NCI-H2107 treated with DMSO at 0.1 percent for 48 hours (cell line): ENCODE measurements at regions not wholly inside any gene's neighbourhood (a gene's known extent, or its start where the extent isn't known, plus 50 kb on each side); places are given as distances from the start of the nearest gene placed in this dataset.
"Not testable (repeated sequence)": the region's sequence is repeated elsewhere in the genome, so short reads cannot be mapped to it uniquely, and the experiment has no call there.

Source experiments
- DNase-seq: peaks from one replicate; lab custom pipeline; 2025; ENCODE audit not compliant: unreplicated experiment; lab: John Stamatoyannopoulos, UW

DNA sequence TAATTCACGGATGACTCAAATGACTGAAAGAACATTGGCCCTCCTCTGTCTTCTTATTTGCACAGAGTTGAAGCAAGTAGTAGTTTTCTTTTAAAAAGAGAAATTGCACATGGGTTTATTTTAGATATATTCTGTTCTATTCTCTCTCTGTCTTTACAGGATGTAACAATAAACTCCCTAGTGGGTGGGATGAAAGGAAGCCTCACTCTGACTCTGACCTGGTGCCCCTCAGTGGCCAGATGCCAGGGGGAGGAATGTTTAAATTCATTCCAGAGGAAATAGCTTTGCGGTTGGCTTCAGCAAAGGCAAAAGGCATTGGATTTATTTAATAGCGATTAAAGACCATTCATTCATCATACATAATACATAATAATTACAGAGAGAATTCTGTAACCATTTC is 156.4 kb upstream of the MTPN start:
- DNase-seq = no peak

DNA sequence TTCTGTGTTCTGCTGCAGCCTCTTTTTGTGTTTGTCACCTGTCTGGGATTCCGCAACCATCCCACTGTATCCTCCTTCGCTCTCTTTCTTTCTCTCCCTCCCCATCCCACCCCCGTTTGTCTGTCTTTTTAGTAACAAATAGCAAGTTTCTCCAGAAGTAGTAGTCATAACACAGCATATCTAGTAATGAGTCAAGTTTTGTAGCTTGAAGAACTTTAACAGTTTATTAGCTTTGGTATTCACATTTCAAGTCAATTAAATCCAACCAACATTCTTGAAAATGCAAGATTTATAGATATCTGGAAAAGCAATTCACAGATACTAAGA is 154.1 kb upstream of the MTPN start:
- DNase-seq = no peak

DNA sequence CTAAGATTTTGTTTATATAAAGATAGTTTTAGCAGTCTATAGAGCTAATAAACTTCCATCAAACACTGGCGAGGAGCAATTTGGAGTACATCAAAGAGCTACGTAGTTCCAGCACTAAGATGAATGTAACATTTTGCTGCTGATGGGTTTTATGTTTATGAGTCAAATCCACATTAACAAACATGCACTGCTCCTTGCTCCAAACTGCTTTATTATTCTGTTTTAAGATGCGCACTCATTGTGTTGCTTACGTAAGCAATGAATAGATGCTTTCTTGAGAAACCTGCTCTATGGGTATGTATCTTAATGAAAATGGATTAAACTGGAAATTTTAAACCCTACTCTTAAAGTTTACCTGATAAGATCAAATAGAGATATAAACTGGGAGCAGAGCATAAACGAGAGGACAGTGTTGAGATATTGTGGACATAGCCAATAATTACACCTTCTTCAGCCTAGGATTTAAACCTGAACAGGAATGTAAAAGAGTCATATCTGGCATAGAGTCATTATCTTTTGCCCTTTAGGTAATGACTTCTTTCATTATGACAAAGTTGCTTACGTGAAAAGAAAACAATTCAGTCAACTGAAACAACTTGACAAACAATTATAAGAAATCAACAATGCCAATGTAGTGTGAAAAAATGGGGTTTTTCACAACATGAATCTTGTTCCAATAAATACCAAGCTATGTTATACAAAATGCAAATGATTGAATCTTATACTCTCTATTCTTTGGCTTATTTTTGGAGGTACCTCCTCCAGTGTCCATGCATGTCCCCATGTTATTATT is 153.5 kb upstream of the MTPN start:
- no peak for DNase-seq

DNA sequence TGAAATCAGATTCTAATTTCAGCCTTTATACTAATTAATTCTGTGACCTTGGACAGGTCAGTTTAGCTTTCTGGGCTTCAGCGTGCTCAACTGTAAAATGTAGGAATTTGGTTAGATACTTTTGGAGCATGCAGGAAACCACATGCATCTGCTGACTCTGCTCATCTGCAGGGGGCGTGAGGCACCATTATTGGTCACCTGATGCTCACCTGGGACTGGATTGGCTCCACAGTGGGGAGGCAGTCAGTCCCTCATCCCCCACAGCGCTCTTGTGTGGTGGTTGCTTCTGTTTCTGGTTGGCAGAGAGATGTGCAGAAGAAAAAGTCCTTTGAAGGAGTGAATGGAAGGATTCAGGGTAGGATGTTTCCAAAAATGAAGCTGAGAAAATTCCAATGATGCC is 150.9 kb upstream of the MTPN start:
- DNase-seq = no peak

DNA sequence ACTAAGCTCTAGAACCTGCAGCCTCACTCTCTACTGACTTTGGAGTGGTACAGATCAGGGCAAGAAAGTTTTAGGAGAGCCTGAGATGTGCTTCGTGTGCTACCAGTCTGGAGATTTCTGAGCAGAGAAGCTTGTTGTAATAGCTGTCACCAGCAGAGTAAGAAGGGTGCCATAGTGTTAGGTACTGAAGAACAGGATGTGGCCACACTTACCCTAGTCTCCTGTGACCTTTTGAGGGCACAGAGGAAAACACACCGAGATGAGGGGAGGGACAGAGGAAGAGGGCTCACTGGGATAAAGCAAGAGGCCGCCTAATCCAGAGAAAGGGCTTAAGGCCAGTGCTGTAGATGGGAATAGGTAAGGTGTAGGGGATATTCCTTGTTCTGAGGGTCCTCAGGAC is 146.2 kb upstream of the MTPN start:
- no peak for DNase-seq

DNA sequence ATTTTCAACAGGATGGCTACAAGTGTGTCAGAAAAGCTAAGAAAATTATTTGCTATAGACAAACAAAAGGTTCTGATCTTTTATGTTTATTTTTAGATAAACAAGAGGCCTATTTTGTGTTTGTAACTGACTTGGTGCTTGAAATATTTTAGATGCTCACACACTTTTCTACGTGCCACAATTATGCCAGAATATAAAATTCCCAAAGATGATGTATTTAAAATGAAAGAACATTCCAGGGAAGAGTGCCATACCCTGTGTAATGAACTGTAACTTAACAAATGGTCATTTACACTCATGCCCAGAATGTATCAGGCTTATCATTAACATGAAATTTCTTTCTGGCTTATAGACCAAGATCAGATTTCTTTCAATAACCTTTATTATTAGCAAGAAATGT is 144.9 kb upstream of the MTPN start:
- DNase-seq = no peak

DNA sequence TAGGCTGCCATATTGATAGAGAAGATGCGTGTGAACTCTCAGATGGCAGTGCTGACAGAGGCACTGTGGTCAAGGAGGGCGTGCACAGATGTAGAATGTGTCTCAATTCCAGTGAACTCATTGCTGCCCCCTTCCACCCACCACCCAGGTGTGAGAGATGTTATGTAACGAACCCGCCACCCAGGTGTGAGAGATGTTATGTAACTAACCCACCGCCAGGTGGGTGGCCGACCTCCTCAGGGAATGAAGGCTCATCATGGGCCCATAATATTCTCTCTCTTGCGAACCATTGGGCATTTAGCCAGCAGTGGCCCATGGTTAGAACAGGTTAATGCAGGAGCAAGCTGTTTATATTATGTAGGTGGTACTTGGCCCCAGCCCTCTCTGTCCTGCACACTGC is 140.4 kb upstream of the MTPN start:
- no peak for DNase-seq

DNA sequence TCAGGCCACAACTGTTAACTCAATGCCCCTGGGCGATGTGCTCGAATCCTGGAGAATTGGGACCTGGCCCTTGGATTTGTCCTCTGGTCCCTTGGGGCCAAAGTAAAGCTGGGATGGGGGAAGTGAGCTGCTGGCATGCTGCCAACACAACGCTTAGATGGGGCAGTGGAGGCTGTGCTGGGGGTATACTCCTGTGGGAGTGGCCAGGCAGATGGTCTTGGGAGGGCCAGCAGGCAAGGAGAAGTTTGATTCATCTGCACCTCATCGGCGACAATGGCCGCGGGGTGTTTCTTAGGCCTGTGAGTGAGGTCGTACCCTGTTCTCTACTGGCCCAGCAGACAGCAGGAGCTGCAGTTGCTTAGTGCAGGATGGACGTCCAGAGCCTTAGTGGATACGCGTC is 139.0 kb upstream of the MTPN start:
- DNase-seq = no peak

DNA sequence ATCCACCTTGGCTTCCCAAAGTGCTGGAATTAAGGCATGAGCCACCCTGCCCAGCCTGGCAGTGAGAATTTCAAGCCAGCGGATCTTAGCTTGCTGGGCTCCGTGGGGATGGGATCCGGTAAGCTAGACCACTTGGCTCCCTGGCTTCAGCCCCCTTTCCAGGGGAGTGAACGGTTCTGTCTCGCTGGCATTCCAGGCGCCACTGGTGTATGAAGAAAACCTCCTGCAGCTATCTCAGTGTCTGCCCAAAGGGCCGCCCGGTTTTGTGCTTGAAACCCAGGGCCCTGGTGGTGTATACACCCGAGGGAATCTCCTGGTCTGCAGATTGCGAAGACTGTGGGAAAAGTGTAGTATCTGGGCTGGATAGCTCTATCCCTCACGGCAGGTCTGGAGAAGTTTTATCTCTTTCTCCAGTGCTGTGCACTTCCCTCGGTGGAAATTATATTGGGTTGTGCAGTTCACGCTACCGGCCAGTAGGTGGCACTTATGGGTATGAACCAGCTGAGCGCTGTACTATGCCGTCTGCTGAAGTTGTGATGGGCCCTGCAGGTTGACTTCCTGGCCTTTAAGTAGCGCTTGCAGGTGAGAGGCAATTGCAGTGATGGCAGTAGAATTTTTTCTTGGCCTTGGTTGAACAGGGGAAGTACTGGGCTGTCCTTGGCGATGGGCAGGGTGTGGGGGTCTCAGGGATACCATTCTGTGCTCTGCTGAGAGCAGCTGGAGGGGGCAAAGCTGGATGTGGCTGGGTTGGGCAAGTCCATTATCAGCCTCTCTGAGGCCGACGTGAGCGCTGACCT is 138.0 kb upstream of the MTPN start:
- peak; percentile 12 for DNase-seq

DNA sequence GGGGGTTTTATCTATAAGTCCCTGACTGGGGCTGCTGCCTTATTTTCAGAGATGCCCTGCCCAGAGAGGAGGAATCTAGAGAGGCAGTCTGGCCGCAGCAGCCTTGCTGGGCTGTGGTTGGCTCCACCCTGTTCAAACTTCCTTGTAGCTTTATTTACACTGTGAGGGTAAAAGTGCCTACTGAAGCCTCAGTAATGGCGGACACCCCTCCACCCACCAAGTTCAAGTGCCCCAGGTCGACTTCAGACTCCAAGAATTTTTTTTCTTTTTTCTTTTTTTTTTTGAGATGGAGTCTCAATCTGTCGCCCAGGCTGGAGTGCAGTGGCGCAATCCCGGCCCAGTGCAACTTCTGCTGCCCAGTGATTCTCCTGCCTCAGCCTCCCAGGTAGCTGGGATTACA is 137.3 kb upstream of the MTPN start:
- DNase-seq = not testable (repeated sequence)

DNA sequence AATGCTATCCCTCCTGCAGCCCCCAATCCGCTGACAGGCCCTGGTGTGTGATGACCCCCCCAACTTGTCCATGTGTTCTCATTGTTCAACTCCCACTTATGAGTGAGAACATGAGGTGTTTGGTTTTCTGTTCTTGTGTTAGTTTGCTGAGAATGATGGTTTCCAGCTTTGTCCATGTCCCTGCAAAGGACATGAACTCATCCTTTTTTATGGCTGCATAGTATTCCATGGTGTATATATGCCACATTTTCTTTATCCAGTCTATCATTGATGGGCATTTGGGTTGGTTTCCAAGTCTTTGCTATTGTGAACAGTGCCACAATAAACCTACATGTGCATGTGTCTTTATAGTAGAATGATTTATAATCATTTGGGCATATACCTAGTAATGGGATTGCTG is 131.9 kb upstream of the MTPN start:
- DNase-seq = not testable (repeated sequence)

DNA sequence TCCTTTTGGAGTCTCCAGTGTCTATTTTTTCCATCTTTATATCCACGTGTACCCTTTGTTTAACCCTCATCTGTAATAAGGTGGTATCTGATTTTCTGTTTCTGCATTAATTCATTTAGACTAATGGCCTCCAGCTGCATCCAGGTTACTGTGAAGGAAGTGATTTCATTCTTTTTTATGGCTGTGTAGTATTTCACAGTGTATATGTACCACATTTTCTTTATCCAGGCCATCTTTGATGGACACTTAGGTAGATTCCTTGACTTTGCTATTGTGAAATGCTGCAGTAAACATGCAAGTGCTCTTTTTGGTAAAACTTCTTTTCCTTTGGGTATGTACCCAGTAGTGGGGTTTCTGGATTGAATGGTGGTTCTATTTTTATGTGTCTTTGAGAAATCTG is 128.0 kb upstream of the MTPN start:
- no peak for DNase-seq

DNA sequence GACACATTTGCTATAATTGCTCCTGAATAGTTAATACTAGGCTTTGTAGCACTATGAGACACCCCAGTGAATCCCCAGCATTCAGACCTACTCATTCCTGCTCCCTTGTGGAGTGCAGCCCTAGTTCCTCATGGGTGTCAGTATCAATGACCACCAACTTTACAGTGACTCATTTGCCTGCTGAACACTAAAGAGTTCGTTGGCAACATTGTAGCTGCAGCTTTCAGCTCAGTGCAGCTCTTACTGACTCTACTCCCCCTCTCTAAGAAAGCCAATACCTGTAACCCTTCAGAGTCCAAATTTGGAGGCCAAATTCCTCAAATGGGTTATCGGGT is 127.1 kb upstream of the MTPN start:
- no peak for DNase-seq

DNA sequence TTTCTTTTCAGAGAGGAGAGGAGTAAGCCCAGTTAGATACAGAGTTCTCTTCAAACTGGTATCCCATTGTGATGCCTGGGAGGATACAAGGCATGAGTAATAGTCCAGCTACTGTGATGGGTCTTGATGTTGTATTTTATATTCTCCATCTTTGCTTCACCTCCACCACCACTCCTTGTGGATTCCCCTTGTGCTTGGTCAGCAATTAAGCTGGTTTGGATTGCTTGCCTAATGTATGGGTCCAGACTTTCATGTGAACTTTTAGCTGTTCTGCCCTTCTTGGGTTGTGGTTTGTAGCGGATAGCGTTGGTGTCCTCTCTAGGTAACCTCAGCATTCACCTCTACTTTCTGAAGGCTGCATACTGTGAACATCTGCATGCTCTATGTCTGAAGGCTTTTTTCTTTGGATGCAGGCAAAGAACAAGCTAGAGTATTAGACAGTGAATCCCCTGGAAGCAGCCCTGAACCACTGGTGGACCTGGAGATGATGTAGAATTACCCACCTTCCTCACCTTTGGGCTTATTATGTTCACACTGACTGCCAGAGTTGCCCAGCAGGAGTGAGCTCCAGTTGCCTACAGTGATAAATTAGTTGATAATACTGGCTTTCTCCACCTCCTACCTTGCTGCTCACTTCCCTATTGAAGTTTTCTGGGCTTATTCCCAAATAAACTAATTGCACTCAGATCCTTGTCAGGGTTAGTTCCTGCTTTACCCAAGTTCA is 126.5 kb upstream of the MTPN start:
- DNase-seq = no peak

DNA sequence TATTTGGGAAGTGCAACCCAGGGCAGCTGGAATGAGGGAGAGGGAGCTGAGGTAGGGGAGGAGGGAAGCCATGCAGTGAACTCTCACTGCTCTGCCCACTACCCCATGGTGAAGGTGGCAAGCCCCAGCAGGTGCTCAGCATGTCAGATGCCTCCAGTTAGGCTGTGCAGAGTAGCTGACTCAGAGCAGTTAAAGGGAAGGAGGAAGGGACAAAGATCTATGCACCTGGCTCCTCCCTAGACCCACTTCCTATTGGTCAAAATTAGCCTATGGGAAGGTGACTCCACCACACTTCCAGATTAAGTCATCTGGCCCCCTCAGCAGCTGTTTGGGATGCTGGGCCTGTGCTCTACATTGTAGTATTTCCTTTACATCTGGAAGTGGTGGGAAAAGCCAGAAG is 125.7 kb upstream of the MTPN start:
- no peak for DNase-seq

DNA sequence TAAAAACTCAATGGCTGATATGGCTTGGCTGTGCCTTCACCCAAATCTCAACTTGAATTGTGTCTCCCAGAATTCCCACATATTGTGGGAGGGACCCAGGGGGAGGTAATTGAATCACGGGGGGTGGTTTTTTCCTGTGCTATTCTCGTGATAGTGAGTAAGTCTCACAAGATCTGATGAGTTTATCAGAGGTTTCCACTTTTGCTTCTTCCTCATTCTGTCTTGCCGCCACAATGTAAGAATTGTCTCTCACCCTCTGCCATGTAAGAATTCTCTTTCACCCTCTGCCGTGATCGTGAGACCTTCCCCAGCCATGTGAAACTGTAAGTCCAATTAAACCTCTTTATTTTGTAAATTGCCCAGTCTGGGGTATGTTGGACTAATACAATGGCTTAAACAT is 115.6 kb upstream of the MTPN start:
- not testable (repeated sequence) for DNase-seq

DNA sequence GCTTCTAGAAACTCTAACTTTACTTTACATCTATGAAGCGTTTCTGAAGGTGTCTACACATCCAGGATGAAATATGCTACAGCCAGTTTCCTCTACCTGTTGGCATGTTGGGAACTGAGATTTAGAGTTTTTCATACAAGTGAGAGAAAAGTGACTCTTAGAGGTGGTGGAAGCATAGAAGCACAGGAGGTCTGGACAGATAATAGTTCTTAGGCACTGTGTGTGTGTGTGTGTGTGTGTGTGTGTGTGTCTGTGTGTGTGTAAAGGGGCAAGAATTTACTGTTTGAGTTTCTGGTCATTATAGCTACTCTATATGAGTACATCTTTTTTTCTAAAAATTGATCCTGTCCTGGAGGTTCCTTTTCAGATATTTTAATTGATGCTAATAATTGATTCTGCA is 110.7 kb upstream of the MTPN start:
- no peak for DNase-seq

DNA sequence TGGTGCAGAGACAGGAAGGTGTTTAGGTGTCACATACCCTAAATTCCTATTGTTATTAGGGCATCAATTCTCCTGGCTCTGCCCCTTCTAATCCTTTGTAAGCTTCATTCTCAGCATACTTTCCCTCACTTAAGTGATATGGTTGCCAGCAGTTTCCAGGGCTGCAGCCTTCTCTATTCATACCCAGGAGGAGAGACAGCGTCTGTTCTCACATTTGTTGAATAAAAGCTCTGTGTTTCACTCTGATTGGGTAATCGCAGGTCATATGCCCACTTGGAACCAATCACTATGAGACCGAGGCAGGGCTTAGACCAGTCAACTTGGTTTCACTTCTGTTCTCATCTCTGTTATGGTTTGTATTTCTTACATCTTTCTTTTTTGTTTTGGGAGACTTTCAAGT is 109.6 kb upstream of the MTPN start:
- peak; percentile 77 for DNase-seq

DNA sequence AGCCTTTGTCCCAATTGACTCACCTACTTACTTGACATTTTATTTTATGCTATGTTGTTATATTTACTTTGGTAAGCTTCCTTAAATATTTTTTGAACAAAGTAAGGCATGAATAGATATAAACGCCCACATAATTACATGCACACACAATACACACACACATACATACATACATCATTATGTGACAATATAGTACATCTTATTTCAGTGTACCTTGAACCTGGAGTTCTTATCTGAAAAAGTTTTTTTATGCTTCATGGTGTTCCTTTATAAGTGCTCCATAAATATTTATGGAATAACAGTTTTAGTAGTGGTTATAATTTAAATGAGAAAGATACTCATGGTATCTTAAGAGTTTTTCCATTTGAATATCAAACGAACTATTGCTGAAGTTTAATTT is 102.8 kb upstream of the MTPN start:
- no peak for DNase-seq

DNA sequence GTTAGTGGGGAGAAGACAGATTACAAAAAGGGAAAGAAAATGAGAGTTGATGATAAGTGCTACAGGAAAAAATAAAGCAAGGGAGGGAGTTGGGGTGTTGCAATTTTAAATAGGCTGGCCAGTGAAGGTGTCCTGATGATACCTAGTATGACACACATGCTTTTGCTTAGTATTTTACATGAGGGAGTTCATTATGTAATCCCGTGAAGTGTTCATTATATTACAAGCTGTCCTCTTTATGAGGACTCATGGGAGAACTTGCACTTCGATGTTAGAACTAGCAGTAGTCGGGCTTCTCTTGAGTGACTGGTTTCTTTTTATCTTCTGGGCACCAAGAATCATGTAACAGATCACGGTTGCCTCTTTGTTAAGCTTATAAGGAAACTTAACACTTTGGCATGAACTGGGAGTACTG is 102.3 kb upstream of the MTPN start:
- no peak for DNase-seq

DNA sequence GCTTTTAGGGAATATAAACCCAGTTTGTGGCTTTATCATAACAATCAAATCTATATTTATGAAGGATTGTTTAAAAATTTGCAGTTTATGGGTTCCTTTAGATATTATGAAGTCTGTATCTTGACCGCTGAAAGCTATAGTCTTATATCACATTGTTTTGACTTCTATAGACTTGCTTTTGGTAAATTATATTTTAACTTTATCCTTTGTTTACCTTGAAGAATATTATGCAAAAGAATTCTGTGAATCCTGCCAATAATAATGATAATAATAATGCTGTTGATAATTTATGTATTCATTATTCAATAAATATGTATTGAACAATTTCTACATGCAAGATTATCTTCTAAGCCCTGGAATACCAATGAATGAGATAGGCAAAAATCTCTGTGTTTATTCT is 101.9 kb upstream of the MTPN start:
- DNase-seq = no peak

DNA sequence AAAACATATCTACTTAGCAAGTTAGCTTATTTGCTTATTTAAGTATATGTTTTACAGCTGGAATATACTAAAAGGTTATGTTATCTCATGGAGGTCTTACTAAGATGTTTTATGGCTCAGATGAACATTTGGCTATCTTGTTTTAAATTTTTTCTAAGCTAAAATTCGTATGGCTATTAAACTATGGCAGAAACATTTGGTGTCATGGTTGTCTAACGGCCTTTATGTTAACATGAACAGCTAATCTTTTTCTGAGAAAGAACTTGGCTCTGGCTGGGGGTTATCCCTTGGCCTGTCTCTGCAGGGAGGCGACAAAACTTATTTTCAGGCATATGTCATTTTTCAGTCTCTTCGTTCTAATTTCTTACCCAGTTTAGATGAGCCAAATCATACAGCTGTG is 101.5 kb upstream of the MTPN start:
- DNase-seq = no peak
